Activated naive CD4-positive, alpha-beta T cell treated with anti-CD3 and anti-CD28 coated beads, Interleukin-2, amount 50 U/mL, for 72 hours (primary cell): ENCODE measurements at regions not wholly inside any gene's neighbourhood (a gene's known extent, or its start where the extent isn't known, plus 50 kb on each side); places are given as distances from the start of the nearest gene placed in this dataset.
A peak's percentile ranks its signal among the peaks of the same experiment; 100 is the strongest.

Experiments used
- ATAC-seq, 2 donors: fragments of 150-1000 bp; cut with Tn5 transposase; 2 replicates each; pipeline ENCODE4 v1.10.0; 2021; ENCODE audit warnings: mild to moderate bottlenecking in 2 of 2, moderate library complexity in 2 of 2
- DNase-seq, 2 donors: peaks; one replicate each; pipeline ENCODE4 v3.0.0; 2021 to 2022; ENCODE audit warnings: low spot score in 2 of 2
- H3K27ac Mint-ChIP-seq, 2 donors: one replicate each; pipeline ENCODE4 v1.8.0; 2022; ENCODE audit warnings: mild to moderate bottlenecking in 2 of 2, mixed read lengths in 2 of 2
- H3K36me3 Mint-ChIP-seq, 2 donors: one replicate each; pipeline ENCODE4 v1.8.0; 2022; ENCODE audit warnings: mixed read lengths in 2 of 2
- H3K9me3 Mint-ChIP-seq, 2 donors: one replicate each; pipeline ENCODE4 v1.8.0; 2022; ENCODE audit warnings: mixed read lengths in 2 of 2

DNA sequence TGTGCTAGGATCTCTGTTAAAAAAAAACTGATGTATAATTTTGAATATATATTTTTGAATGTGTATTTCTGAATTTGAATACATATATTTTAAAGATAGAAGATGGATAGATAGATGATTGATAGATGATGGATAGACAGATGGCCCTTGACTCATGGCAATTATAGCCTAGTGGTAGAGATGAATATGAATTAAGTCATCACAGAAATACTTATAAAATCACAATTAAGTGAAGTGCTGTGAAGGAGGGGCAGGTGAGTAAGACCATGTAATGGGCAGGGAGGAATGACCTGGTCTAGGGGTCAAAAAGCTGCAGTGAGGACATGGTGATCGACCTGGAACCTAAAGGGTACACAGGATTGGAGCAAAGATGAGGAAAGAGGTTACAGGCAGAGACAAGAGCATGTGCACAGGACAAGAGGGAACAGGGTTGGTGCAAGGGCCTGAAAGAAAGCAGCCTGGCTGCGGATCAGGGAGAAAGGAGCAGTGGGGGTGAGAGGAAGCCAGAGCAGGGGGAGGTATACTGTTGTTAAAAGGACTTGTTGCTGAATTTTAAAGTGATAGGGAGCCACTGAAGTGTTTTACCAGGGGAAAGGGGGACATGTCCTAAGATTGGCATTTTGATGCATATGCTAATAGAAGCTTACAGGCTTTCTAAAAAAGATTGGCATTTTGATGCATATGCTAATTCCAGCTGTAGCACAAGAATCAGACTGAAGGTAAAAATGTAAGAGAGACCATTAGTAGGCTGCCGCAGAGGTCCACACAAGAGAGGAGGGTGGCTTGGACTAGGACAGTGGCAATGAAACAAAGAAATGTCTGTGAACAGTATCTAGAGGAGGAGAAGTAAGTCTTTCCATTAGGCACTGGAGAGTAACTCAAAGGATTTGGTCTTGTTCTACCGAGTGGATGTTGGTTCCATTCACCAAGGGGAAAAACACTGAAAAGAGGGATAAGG is 527.8 kb downstream of the AGTPBP1 start:
- DNase-seq (no peak), ATAC-seq (no peak)
- Mint-ChIP-seq H3K9me3 (peaks cover 0 to 3% of the 10 kb centered on the region in 2 donors), H3K27ac (no peak overlapping the region), H3K36me3 (no peaks in the 10 kb centered on the region)

DNA sequence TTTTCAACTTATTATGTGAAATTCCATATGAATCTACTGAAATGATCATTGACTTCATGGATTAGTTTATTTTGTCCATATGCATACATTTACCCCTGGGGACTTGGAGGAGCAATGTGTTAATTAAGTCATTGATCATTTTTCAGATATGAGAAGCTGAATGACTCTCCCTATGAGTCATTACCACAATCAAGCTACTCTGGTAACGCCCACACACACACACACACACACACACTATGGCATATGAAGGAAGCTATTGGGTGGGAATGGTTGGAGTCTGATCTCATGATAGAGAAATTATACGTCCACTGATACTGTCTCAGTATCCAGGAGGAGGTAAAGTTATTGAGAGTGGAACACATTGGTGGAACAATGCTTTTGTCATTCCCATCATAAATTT is 528.9 kb downstream of the AGTPBP1 start:
- peaks cover 0 to 1% of the 10 kb centered on the region in 2 donors for H3K36me3 Mint-ChIP-seq
- DNase-seq = no peak
- ATAC-seq = peak; percentile 36 to 48
- H3K27ac Mint-ChIP-seq = no peak overlapping the region
- H3K9me3 Mint-ChIP-seq = peaks cover 0 to 4% of the 10 kb centered on the region in 2 donors

DNA sequence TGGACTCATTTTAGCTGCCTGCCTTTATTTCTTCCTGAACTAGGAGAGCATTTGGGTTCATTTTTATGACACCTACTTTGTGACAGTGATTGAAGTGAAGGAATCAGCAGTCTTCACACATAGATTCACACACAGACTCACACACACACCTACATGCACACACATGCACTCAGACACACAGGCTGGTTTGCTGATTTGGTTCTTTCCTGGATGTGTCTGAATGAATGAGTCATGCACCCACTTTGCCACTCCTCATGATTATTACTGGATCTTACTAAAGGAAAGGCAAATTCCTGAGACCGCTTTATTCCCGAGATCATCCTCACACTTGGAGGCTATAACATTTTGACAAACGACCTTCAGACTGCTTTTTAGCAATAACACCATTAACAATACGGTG is 529.5 kb downstream of the AGTPBP1 start:
- no peak for ATAC-seq
- Mint-ChIP-seq H3K27ac (no peak overlapping the region), H3K36me3 (peaks cover 0 to 7% of the 10 kb centered on the region in 2 donors), H3K9me3 (peaks cover 0 to 9% of the 10 kb centered on the region in 2 donors)
- no peak for DNase-seq

DNA sequence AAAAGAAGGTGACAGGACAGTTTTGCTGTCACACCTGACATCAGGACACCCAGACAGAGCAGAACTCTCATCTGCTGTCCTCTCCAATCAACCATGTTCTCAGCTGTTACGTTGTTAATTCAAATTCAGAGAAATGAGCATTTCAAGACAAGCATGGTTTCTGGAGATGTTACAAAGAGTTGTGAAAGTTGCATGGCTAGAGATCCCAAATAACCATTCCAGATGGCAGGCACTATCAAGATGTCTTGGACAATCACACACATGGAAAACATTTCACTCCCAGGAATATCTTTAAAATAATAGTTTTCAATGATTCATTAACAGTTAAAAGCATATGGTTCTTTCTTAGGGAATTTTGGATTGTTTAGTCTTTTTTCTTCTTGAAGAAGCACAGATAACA is 533.1 kb downstream of the AGTPBP1 start:
- Mint-ChIP-seq H3K9me3 (peaks cover 0 to 12% of the 10 kb centered on the region in 2 donors), H3K27ac (no peak overlapping the region), H3K36me3 (peaks cover 0 to 10% of the 10 kb centered on the region in 2 donors)
- ATAC-seq (no peak), DNase-seq (no peak)

DNA sequence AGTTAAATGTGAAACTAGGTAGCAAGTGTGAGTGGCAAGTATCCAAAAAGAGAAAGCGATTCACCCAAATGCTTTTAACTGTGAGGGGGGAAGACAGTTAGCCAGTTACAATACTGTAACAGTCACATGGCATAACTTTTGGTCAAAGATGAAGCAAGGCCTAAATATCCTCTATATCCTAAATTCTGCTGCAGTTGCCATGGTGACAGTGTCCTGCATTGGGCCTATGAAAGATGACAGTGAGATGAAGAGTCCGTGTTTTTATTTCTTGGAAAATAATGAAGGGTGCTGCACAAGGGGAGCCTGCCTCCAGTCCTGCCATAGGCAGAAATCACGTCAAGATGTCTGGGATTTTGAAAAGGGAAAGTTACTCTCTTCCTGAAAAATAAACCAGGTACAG is 534.6 kb downstream of the NTRK2 start:
- ATAC-seq (no peak), DNase-seq (no peak)
- Mint-ChIP-seq H3K36me3 (peaks cover 0 to 10% of the 10 kb centered on the region in 2 donors), H3K9me3 (peaks cover 0 to 9% of the 10 kb centered on the region in 2 donors), H3K27ac (no peak overlapping the region)

DNA sequence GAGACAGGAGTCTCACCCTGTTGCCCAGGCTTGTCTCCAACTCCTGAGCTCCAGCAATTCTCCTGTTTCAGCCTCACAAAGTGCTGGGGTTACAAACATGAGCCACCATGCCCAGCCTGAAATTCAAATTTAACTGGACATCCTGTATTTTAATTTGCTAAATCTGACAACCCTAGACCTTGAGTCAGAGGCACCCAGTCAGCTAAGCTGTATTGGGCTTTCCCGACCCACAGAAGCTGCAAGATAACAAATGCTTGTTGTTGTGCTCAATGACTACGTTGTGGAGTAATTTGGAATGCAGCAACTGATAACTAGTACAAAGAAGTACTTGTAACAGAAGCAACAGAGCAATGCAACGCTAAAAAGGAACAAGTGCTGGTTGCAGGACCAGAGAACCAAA is 533.1 kb downstream of the NTRK2 start:
- DNase-seq = no peak
- H3K27ac Mint-ChIP-seq = no peak overlapping the region
- H3K36me3 Mint-ChIP-seq = peaks cover 0 to 6% of the 10 kb centered on the region in 2 donors
- H3K9me3 Mint-ChIP-seq = peaks cover 0 to 5% of the 10 kb centered on the region in 2 donors
- no peak for ATAC-seq

DNA sequence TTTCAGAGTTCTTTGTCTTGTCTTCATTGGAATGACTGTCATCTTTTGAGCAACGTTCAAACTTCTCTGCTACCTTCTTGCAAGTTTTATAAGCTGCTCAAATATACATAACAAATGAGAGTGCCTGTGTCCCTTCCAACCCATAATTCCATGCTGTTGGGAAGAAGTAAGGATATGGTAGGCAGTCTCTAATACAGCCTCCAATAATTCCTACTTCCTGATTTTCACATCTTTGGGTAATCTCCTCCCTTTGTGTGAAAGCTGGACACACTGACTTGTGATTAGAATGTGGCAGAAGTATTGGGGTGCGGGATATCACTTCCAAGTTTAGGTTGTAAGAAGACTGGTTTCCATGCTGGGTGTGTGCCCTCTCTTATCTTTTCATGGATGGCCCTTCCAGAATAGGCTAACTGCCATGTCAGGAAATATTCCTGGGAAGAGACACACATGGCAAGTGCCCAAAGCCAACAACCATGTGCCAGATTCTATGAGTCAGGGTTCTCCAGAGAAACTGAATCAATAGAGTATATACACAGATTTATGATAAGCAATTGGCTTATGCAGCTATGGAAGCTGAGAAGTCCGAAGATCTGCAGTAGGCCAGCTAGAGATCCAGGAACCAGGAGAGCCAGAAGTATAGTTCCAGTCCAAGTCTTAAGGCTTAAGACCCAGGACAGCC is 531.3 kb downstream of the NTRK2 start:
- no peak overlapping the region for H3K27ac Mint-ChIP-seq

DNA sequence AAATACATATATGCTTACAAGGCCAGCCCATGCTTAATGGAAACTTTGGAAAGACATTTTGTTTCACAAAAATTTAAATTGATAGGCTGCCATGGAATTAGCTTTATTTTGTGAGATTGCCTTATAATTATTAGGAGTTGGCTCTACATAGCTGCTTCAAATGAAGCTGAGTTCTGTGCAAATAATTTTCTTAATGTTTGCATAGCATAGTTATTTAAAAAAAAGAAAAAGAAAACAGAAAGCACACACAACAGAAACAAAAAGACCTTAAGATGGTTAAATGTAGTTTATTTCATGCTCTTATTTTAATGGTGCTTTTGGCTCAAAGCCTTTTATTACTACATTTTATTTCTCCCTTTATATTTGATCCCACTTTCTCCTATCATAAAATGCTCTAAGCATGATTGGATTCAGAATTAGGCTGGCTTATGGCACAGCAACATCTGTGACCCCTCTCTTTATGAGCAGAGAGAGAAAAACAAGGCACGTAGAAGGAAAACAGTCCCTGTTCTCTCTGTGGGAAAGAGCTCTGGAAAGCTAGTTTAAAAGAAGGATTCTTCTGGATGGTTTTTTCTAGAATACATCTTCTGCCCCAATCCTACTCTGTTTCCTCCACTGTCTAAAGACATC is 530.5 kb downstream of the NTRK2 start:
- Mint-ChIP-seq H3K36me3 (no peaks in the 10 kb centered on the region), H3K9me3 (peaks cover 2 to 6% of the 10 kb centered on the region in 2 donors), H3K27ac (no peak overlapping the region)
- DNase-seq (no peak), ATAC-seq (no peak)

More for the DNA sequence above, 531.3 kb downstream of the NTRK2 start:
- ATAC-seq = no peak
- no peaks in the 10 kb centered on the region for H3K36me3 Mint-ChIP-seq
- DNase-seq = no peak
- H3K9me3 Mint-ChIP-seq = peaks cover 0 to 3% of the 10 kb centered on the region in 2 donors

DNA sequence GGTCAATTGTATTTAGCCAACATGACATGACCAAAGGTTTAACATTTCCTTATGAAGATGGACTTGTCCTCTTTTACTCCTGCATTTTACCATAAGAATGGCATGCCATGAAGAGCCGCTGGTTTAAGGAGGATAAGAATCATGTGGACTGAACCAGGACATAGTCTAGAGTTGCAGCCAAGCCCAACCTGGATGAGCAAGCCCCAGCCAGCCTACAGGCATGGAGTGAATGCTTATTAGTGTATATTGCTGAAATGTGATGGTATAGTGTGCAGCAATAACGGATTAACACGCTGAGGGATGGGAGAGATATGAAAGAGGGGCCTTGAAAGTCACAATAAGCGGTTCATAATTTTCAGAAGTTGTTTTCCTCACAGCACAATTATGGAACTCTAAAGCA is 523.2 kb downstream of the NTRK2 start:
- no peak for ATAC-seq
- Mint-ChIP-seq H3K27ac (no peak overlapping the region), H3K9me3 (peaks cover 16 to 25% of the 10 kb centered on the region in 2 donors), H3K36me3 (peaks cover 0 to 8% of the 10 kb centered on the region in 2 donors)
- no peak for DNase-seq

DNA sequence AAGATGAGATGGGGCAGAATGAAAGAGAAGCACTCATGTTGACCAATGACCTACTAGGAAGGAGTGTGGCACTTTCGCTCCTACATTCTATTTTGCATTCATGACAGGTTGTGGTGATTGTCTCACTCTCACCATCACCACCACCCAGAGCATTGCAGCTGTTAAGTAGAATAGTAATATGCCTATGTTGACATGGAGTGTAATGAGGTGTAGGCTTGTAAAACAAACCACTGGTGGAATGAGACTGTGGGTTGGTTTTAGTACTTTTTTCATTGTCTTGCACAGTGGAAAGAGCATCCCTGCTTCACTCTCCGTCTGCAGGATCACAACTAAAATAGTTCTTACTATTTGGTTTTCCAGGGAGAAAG is 516.7 kb downstream of the NTRK2 start:
- Mint-ChIP-seq H3K9me3 (peaks cover 4 to 10% of the 10 kb centered on the region in 2 donors), H3K36me3 (no peaks in the 10 kb centered on the region), H3K27ac (no peak overlapping the region)
- ATAC-seq = no peak
- DNase-seq = no peak

DNA sequence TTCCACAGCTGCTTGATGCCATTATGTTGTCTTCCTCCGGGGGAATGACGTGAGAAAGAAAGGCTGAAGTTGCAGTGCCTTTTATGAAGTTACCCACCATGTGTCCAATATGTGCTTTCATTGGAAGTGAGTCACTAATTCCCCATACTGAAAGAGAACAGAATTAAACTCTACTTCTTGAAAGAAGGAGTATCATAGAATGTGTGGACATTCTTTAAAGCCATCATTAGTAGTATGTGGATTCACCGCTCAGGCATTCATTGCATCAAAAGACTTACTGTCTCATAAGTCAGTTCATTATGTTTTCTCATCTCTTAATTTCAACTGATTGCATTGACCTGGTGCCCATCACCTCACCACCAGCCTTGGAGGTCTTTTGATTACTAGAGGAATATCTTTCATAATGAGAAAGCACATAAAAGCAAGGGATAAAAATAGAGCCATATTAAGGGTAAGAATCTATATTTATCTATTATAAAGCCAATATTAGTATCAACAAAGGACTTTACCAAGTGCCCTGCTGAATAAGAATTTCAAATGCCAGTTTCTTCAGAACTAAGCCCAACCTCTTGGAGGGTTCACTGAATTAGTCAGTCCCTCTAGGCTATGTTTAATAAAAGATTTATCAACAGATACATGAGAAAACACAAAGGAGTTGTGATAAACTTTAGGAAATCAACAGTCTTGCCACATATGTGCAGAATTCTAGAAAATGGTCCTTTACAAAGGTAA is 516.1 kb downstream of the NTRK2 start:
- ATAC-seq (no peak), DNase-seq (no peak)
- H3K36me3 Mint-ChIP-seq = no peaks in the 10 kb centered on the region
- peaks cover 5 to 10% of the 10 kb centered on the region in 2 donors for H3K9me3 Mint-ChIP-seq
- H3K27ac Mint-ChIP-seq = no peak overlapping the region

DNA sequence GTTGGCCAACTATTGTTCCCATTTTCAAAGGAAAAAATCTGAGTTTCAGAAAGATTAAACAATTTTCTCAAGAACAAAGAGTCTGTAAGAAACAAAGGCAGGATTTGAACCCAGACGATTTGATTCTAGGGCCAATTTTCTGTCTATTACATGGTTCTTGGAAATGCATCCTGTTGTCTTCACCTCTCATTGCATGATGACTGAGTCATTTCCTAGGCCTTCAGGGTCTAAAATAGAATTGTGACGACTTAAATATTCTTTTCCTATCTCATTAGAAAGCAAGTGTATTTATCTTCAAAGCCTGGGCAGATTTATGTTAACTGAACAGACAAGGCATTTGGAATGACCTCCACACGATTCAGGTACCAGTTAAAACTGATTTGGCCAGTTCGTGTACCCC is 512.9 kb downstream of the NTRK2 start:
- ATAC-seq (no peak), DNase-seq (no peak)
- no peak overlapping the region for H3K27ac Mint-ChIP-seq
- no peaks in the 10 kb centered on the region for H3K36me3 Mint-ChIP-seq
- H3K9me3 Mint-ChIP-seq = peaks cover 4 to 5% of the 10 kb centered on the region in 2 donors

DNA sequence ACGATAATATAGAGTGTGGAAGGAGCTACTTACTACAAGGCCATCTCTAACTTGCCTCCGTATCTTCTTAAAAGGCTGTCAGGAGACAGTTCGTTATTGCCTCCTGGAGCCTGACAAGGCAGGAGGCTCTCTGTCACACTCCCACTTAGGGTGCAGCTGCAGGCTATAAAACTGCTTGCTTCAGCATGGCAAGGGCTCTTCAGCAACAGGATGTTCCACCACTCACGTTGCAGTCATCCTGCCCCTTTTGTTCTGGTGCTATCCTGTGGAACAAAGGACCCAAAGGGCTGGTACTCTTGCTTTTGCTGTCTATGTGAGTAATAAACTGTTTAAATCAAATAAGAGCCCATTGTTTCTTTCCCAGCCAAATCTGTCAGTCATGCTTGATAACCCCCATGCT is 508.9 kb downstream of the NTRK2 start:
- ATAC-seq (no peak), DNase-seq (no peak)
- no peak overlapping the region for H3K27ac Mint-ChIP-seq
- H3K36me3 Mint-ChIP-seq = no peaks in the 10 kb centered on the region
- peaks cover 4 to 5% of the 10 kb centered on the region in 2 donors for H3K9me3 Mint-ChIP-seq

DNA sequence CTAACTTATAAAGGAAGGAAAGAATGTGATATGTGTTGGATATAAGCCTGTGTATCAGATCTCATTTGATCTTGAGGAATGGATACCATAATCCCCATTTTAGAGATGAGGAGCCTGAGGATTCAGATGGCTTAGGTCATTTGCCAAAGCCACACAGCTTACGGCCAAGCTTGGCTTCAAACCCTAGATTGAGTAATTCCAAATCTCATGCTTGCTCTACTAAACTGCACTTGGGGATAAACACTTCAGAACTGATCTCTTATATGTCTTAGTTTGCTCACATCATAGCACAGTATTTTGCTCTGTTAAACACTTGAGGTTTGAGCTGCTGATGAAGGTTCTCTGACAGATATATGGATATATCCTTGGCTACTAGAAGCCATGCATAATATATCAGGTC is 504.4 kb downstream of the NTRK2 start:
- Mint-ChIP-seq H3K36me3 (no peaks in the 10 kb centered on the region), H3K27ac (no peak overlapping the region), H3K9me3 (peaks cover 0 to 5% of the 10 kb centered on the region in 2 donors)
- ATAC-seq (no peak), DNase-seq (no peak)

DNA sequence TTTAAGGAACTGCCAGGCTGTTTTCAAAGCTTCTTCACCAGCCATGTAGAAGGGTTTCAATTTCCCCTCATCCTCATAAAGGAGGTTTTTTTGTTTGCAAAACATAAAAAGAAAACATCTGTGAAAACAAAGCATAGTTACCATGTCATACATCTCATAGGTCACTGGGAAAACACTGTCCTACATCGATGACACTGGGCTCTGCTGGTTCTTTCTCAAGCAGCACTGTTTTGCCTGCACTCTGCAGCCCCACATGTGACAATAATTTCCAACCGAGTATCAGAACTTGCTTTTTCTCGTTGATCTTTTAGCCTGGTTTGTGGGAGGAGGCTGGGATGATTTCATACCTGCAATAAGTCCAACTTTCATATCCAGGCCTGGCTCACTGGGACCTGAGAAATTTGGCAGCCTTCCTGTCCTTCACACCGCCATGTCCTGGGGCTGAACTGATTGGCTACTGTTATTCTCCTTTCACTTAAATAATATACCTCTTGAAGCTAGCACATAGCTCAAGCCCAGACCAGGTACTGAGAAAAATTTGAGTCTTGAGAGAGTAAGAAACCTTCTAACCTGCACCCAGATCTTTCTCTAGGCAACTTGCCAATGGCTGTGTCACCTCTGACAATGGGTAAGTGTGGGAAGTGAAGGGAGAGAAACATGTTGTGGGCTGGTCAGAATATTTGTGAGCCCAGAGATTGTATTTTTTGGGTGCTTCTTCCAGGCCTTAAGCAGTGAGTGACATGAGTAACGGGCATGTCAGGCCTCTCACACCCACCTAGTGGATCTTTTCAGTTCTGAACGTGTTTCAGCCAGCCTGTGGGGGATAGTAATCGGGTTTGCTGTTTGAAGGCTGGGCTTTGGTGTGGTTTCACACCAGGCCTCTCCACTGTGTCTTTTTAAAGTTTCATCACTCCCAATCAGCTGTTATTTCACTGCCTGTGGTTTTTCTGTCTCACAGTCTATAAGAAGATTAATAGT is 502.8 kb downstream of the NTRK2 start:
- Mint-ChIP-seq H3K36me3 (no peaks in the 10 kb centered on the region), H3K27ac (no peak overlapping the region), H3K9me3 (peaks cover 0 to 5% of the 10 kb centered on the region in 2 donors)
- ATAC-seq (no peak), DNase-seq (no peak)

DNA sequence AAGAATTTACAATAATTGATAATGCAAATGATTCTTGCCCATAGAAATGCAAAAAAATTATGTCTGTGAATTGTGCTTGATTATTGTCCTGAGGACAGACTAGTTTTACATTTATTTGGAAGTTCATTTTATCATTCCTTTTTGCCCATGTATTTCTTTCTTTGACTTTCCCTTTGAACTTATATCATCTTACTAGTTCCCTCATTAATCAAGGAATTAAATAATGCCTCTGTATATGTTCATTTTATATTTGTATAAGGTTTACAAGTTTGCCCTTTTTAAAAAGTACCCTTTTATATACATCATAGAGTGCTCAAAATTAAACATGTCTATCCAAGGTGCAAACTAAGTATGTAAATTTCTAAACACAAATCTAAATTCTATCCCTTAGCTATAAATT is 501.6 kb downstream of the NTRK2 start:
- ATAC-seq = no peak
- no peaks in the 10 kb centered on the region for H3K36me3 Mint-ChIP-seq
- no peak overlapping the region for H3K27ac Mint-ChIP-seq
- no peak for DNase-seq
- H3K9me3 Mint-ChIP-seq = peaks cover 3 to 8% of the 10 kb centered on the region in 2 donors
